HEK293 (cell line): ENCODE measurements at regions not wholly inside any gene's neighbourhood (a gene's known extent, or its start where the extent isn't known, plus 50 kb on each side); places are given as distances from the start of the nearest gene placed in this dataset.

ENCODE experiments used
- CTCF ChIA-PET: fragments of 350-600 bp; formaldehyde crosslinking; extraction: SDS; loops from one replicate; lab custom pipeline; 2021; ENCODE audit warnings: antibody characterized with exemption; lab: Yijun Ruan, JAX
- POLR2A ChIA-PET: fragments of 300-600 bp; formaldehyde crosslinking; extraction: SDS; loops from one replicate; lab custom pipeline; 2020; ENCODE audit warnings: antibody characterized with exemption, inconsistent platforms; lab: Yijun Ruan, JAX
- H3K27ac ChIP-seq: fragments of 200-500 bp; sonication (Bioruptor generic); 2 replicates; pipeline ENCODE4 v1.5.1; 2014; ENCODE audit warnings: low read depth, low read length, control low read depth, inconsistent platforms; ENCODE audit errors: extremely low read depth
- H3K36me3 ChIP-seq, 2 experiments: fragments of 200-500 bp in 1 of 2; sonication (Bioruptor generic) in 1 of 2; 1 replicate in 1 of 2; 2 replicates in 1 of 2; pipeline ENCODE4 v1.5.1; 2014 to 2017; ENCODE audit warnings: inconsistent platforms in 2 of 2, low read length in 2 of 2; ENCODE audit not compliant: control insufficient read depth in 2 of 2, insufficient read depth in 1 of 2
- H3K4me1 ChIP-seq: fragments of 200-500 bp; sonication (Bioruptor generic); 2 replicates; pipeline ENCODE4 v1.5.1; 2014; ENCODE audit warnings: mild to moderate bottlenecking, low read length, inconsistent platforms; ENCODE audit not compliant: control insufficient read depth, insufficient read depth
- H3K4me3 ChIP-seq: 2 replicates; pipeline ENCODE4 v1.5.1; 2011; ENCODE audit warnings: low read depth, mild to moderate bottlenecking, control low read depth, low read length, moderate library complexity
- H3K9me3 ChIP-seq: fragments of 200-500 bp; sonication (Bioruptor generic); 2 replicates; pipeline ENCODE4 v1.5.1; 2014; ENCODE audit warnings: low read depth, low read length, inconsistent platforms; ENCODE audit not compliant: control insufficient read depth, insufficient read depth
- HOXC10 ChIP-seq: sonication (generic); formaldehyde crosslinking; IDR thresholded peaks from 2 replicates; pipeline ENCODE4 v1.8.1; 2023; ENCODE audit warnings: mild to moderate bottlenecking, missing genetic modification reagents
- OSR2 ChIP-seq: fragments of 450-650 bp; formaldehyde crosslinking; IDR thresholded peaks from 2 replicates; pipeline ENCODE4 v1.5.1; 2016; ENCODE audit warnings: missing biosample characterization, missing genetic modification characterization
- REPIN1 ChIP-seq: fragments of 450-650 bp; formaldehyde crosslinking; IDR thresholded peaks from 2 replicates; pipeline ENCODE4 v1.5.1; 2017; ENCODE audit warnings: missing biosample characterization, missing genetic modification characterization, low read depth
- ZBTB1 ChIP-seq: fragments of 450-650 bp; formaldehyde crosslinking; IDR thresholded peaks from 2 replicates; pipeline ENCODE4 v1.5.1; 2016; ENCODE audit warnings: missing biosample characterization, missing genetic modification characterization
- ZBTB21 ChIP-seq: fragments of 450-650 bp; formaldehyde crosslinking; IDR thresholded peaks from 2 replicates; pipeline ENCODE4 v1.5.1; 2017; ENCODE audit warnings: missing biosample characterization, missing genetic modification characterization
- ZBTB49 ChIP-seq: fragments of 450-650 bp; formaldehyde crosslinking; IDR thresholded peaks from 2 replicates; pipeline ENCODE4 v1.5.1; 2016; ENCODE audit warnings: missing biosample characterization, missing genetic modification characterization, low read depth
- ZBTB8A ChIP-seq: fragments of 450-650 bp; formaldehyde crosslinking; IDR thresholded peaks from 2 replicates; pipeline ENCODE4 v1.5.1; 2016; ENCODE audit warnings: missing biosample characterization, missing genetic modification characterization
- ZEB2 ChIP-seq: fragments of 450-650 bp; formaldehyde crosslinking; IDR thresholded peaks from 2 replicates; pipeline ENCODE4 v1.5.1; 2016; ENCODE audit warnings: missing biosample characterization, missing genetic modification characterization
- ZNF280D ChIP-seq: fragments of 450-650 bp; formaldehyde crosslinking; IDR thresholded peaks from 2 replicates; pipeline ENCODE4 v1.5.1; 2016; ENCODE audit warnings: missing biosample characterization, missing genetic modification characterization
- ZNF416 ChIP-seq: fragments of 450-650 bp; formaldehyde crosslinking; IDR thresholded peaks from 2 replicates; pipeline ENCODE4 v1.5.1; 2016; ENCODE audit warnings: missing biosample characterization, missing genetic modification characterization
- ZNF513 ChIP-seq: fragments of 450-650 bp; IDR thresholded peaks from 2 replicates; pipeline ENCODE4 v1.5.1; 2018; ENCODE audit warnings: missing biosample characterization, missing genetic modification characterization
- ZNF530 ChIP-seq: fragments of 450-650 bp; formaldehyde crosslinking; IDR thresholded peaks from 2 replicates; pipeline ENCODE4 v1.5.1; 2016; ENCODE audit warnings: low read depth, missing biosample characterization, missing genetic modification characterization
- ZNF561 ChIP-seq: fragments of 450-650 bp; IDR thresholded peaks from 2 replicates; pipeline ENCODE4 v1.5.1; 2018; ENCODE audit warnings: missing biosample characterization, missing genetic modification characterization, borderline replicate concordance
- ZNF600 ChIP-seq: fragments of 450-650 bp; formaldehyde crosslinking; IDR thresholded peaks from 2 replicates; pipeline ENCODE4 v1.5.1; 2016; ENCODE audit warnings: missing biosample characterization, missing genetic modification characterization
- ZNF747 ChIP-seq: fragments of 450-650 bp; formaldehyde crosslinking; IDR thresholded peaks from 2 replicates; pipeline ENCODE4 v1.5.1; 2016; ENCODE audit warnings: missing biosample characterization, missing genetic modification characterization
- ZNF792 ChIP-seq: fragments of 450-650 bp; formaldehyde crosslinking; IDR thresholded peaks from 2 replicates; pipeline ENCODE4 v1.5.1; 2016; ENCODE audit warnings: missing biosample characterization, missing genetic modification characterization
- TF ChIP-seq, protein P1 (sequence below): fragments of 450-650 bp; formaldehyde crosslinking; IDR thresholded peaks from 2 replicates; pipeline ENCODE4 v1.5.1; 2016; ENCODE audit warnings: missing biosample characterization, missing genetic modification characterization
- TF ChIP-seq, protein P2 (sequence below): fragments of 450-650 bp; formaldehyde crosslinking; IDR thresholded peaks from 2 replicates; pipeline ENCODE4 v1.5.1; 2016; ENCODE audit warnings: missing biosample characterization, missing genetic modification characterization, borderline replicate concordance
- TF ChIP-seq, protein P3 (sequence below): fragments of 450-650 bp; formaldehyde crosslinking; IDR thresholded peaks from 2 replicates; pipeline ENCODE4 v1.5.1; 2016; ENCODE audit warnings: missing biosample characterization, missing genetic modification characterization, borderline replicate concordance

DNA sequence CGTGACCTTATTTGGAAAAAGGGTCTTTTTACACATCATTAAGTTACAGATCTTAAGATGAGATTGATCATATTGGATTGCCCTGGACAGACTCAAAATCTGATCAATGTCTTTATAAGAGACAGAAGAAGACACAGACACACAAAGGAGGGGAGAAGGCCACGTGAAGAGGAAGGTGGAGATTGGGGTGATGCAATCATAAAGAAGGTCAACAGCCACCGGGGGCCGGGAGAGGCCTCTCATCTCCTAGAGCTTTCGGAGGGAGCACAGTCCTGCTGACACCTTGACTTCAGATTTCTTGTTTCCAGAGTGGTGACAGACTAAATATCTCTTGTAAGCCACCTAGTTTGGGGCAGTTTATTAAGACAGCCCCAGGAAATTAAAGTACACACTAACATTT, 204.6 kb upstream of the CSF3R start:
- Histone ChIP-seq H3K4me3 (no peak overlapping the region), H3K9me3 (no peaks in the 10 kb centered on the region)
- TF ChIP-seq ZNF747 (tag by site-specific recombination) (no peak), REPIN1 (tag by site-specific recombination) (no peak), ZNF600 (tag by site-specific recombination) (no peak), ZBTB8A (tag by site-specific recombination) (no peak), ZNF561 (tag by site-specific recombination) (no peak), ZBTB21 (tag by site-specific recombination) (no peak), HOXC10 (CRISPR knock-in tag) (no peak), ZNF513 (tag by site-specific recombination) (no peak)
- TF ChIP-seq, protein P1, sequence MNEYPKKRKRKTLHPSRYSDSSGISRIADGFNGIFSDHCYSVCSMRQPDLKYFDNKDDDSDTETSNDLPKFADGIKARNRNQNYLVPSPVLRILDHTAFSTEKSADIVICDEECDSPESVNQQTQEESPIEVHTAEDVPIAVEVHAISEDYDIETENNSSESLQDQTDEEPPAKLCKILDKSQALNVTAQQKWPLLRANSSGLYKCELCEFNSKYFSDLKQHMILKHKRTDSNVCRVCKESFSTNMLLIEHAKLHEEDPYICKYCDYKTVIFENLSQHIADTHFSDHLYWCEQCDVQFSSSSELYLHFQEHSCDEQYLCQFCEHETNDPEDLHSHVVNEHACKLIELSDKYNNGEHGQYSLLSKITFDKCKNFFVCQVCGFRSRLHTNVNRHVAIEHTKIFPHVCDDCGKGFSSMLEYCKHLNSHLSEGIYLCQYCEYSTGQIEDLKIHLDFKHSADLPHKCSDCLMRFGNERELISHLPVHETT, result no peak
- TF ChIP-seq, protein P2, sequence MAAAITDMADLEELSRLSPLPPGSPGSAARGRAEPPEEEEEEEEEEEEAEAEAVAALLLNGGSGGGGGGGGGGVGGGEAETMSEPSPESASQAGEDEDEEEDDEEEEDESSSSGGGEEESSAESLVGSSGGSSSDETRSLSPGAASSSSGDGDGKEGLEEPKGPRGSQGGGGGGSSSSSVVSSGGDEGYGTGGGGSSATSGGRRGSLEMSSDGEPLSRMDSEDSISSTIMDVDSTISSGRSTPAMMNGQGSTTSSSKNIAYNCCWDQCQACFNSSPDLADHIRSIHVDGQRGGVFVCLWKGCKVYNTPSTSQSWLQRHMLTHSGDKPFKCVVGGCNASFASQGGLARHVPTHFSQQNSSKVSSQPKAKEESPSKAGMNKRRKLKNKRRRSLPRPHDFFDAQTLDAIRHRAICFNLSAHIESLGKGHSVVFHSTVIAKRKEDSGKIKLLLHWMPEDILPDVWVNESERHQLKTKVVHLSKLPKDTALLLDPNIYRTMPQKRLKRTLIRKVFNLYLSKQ, result no peak
- TF ChIP-seq, all 188 proteins: peak for 0
- CTCF ChIA-PET, result interaction anchor here (0.7 kb wide), 1 partner anchor 158 kb away, joined by 3 read pairs; no protein-coding TSS in a partner anchor
- Histone ChIP-seq H3K36me3 (no peaks in the 10 kb centered on the region), H3K27ac (no peak overlapping the region), H3K4me1 (no peaks in the 10 kb centered on the region)
- POLR2A ChIA-PET, result no interaction called here

- POLR2A ChIA-PET, result no interaction called here
- Histone ChIP-seq H3K4me1 (no peaks in the 10 kb centered on the region), H3K4me3 (no peak overlapping the region), H3K9me3 (no peaks in the 10 kb centered on the region), H3K27ac (no peak overlapping the region), H3K36me3 (no peaks in the 10 kb centered on the region)
- CTCF ChIA-PET, result interaction anchor here (0.6 to 1.5 kb wide), 2 partner anchors 100 to 123 kb away, joined by 5 to 6 read pairs; no protein-coding TSS in a partner anchor
- TF ChIP-seq ZNF416, result no peak
- TF ChIP-seq ZBTB49 (tag by site-specific recombination), result no peak
- no peak for TF ChIP-seq ZEB2 (tag by site-specific recombination)
- TF ChIP-seq, protein P3, sequence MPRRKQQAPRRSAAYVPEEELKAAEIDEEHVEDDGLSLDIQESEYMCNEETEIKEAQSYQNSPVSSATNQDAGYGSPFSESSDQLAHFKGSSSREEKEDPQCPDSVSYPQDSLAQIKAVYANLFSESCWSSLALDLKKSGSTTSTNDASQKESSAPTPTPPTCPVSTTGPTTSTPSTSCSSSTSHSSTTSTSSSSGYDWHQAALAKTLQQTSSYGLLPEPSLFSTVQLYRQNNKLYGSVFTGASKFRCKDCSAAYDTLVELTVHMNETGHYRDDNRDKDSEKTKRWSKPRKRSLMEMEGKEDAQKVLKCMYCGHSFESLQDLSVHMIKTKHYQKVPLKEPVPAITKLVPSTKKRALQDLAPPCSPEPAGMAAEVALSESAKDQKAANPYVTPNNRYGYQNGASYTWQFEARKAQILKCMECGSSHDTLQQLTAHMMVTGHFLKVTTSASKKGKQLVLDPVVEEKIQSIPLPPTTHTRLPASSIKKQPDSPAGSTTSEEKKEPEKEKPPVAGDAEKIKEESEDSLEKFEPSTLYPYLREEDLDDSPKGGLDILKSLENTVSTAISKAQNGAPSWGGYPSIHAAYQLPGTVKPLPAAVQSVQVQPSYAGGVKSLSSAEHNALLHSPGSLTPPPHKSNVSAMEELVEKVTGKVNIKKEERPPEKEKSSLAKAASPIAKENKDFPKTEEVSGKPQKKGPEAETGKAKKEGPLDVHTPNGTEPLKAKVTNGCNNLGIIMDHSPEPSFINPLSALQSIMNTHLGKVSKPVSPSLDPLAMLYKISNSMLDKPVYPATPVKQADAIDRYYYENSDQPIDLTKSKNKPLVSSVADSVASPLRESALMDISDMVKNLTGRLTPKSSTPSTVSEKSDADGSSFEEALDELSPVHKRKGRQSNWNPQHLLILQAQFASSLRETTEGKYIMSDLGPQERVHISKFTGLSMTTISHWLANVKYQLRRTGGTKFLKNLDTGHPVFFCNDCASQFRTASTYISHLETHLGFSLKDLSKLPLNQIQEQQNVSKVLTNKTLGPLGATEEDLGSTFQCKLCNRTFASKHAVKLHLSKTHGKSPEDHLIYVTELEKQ (tag by site-specific recombination), result no peak
- TF ChIP-seq ZBTB1 (tag by site-specific recombination), result no peak
- no peak for TF ChIP-seq ZNF792 (tag by site-specific recombination)
- no peak for TF ChIP-seq OSR2
- TF ChIP-seq ZNF280D (tag by site-specific recombination), result no peak
- TF ChIP-seq ZNF530 (tag by site-specific recombination), result no peak
These were observed 193.3 kb upstream of the CSF3R start for GRCh38 chr1:36675931-36676562.
